Ishikawa (cell line): ENCODE measurements at regions not wholly inside any gene's neighbourhood (a gene's known extent, or its start where the extent isn't known, plus 50 kb on each side); places are given as distances from the start of the nearest gene placed in this dataset.

Experiments
- CEBPB ChIP-seq: IDR thresholded peaks from 2 replicates; pipeline ENCODE4 v1.6.1; 2012
- CREB1 ChIP-seq: IDR thresholded peaks from 2 replicates; pipeline ENCODE4 v1.6.1; 2012; ENCODE audit warnings: low read depth
- EGR1 ChIP-seq: IDR thresholded peaks from 2 replicates; pipeline ENCODE4 v1.6.1; 2012
- EP300 ChIP-seq: IDR thresholded peaks from 2 replicates; pipeline ENCODE4 v1.6.1; 2012; ENCODE audit warnings: borderline replicate concordance
- FOXM1 ChIP-seq: IDR thresholded peaks from 2 replicates; pipeline ENCODE4 v1.6.1; 2012; ENCODE audit warnings: low read depth, borderline replicate concordance
- NFIC ChIP-seq: IDR thresholded peaks from 2 replicates; pipeline ENCODE4 v1.6.1; 2012
- RAD21 ChIP-seq: IDR thresholded peaks from 2 replicates; pipeline ENCODE4 v1.6.1; 2012; ENCODE audit warnings: low read depth
- REST ChIP-seq: IDR thresholded peaks from 2 replicates; pipeline ENCODE4 v1.6.1; 2012; ENCODE audit warnings: low read depth, mild to moderate bottlenecking
- TAF1 ChIP-seq: IDR thresholded peaks from 2 replicates; pipeline ENCODE4 v1.6.1; 2012; ENCODE audit warnings: low read depth, mild to moderate bottlenecking
- TCF12 ChIP-seq: IDR thresholded peaks from 2 replicates; pipeline ENCODE4 v1.6.1; 2012; ENCODE audit warnings: low read depth
- TEAD4 ChIP-seq: IDR thresholded peaks from 2 replicates; pipeline ENCODE4 v1.6.1; 2012
- USF1 ChIP-seq: IDR thresholded peaks from 2 replicates; pipeline ENCODE4 v1.6.1; 2012
- YY1 ChIP-seq: IDR thresholded peaks from 2 replicates; pipeline ENCODE4 v1.6.1; 2012; ENCODE audit warnings: low read depth
- ZBTB7A ChIP-seq: IDR thresholded peaks from 2 replicates; pipeline ENCODE4 v1.6.1; 2012; ENCODE audit warnings: low read depth
- TF ChIP-seq, protein P1 (sequence below): IDR thresholded peaks from 2 replicates; pipeline ENCODE4 v1.6.1; 2012

DNA sequence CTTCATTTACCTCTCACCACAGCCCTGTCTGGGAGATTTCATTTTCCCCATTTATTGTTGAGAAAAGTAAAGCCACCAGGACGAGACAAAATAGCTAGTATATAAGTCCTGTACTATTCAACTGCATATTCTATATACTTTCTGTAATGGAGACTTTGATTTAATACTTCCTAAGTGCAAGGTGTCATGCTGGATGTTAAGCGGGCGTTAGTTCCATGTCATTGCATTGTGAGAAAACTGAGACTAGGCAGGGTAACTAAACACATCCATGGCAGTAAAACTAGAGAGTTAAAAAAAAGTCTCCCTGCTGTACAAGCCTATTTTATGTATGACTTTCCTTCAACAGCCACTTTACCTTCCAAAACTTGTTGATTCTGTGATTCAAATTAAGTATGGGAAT lies 969.6 kb downstream of the STIM2 start:
- no peak for TF ChIP-seq ZBTB7A
- TF ChIP-seq YY1: no peak
- TF ChIP-seq REST: no peak
- TF ChIP-seq TCF12: no peak
- no peak for TF ChIP-seq EP300
- no peak for TF ChIP-seq TAF1
- no peak for TF ChIP-seq USF1

DNA sequence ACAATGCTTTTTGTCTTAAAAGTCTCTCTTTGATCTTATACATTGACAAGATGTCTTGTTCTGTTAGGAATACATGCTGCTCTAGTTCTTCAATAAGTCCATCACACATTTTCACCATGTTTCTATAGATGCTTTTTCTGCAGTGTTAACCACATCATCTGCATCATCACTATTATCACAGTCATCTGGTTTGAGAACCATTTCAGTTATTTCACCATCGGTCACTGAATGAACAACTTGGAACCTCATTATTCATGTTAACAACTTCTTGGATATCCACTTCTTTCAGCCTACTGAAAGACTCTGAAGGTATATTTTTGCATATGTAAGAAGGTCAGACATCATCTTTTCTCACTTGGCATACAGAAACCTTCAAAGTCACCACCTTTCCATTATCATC lies 975.2 kb downstream of the STIM2 start:
- TF ChIP-seq FOXM1: no peak

DNA sequence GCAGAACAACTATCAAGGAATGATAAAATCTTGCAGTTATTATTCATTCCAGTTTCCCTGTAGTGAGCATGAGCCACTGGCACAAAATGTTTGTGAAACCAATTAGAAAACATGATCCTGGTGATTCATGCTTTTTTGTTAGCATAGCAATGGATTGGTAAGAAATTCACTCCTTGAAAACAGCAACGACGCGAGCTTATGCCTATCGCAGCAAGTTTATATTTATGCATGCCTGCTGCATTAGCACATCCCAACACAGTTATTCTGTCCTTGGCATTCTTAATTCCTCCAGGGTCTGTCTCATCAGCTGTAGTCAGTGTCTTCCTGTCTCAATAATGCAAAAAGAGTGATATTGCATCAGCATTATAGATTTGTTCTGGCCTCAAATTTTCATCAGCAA lies 975.9 kb downstream of the STIM2 start:
- TF ChIP-seq ZBTB7A (no peak), REST (no peak), FOXM1 (no peak), RAD21 (no peak), CREB1 (no peak), TEAD4 (no peak), EGR1 (no peak), EP300 (no peak), CEBPB (no peak), TCF12 (no peak), NFIC (no peak), TAF1 (no peak), USF1 (no peak), YY1 (no peak)
- TF ChIP-seq, protein P1, sequence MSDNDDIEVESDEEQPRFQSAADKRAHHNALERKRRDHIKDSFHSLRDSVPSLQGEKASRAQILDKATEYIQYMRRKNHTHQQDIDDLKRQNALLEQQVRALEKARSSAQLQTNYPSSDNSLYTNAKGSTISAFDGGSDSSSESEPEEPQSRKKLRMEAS: no peak

GRCh38 chr4:27843776-27844175 lies 983.1 kb downstream of the STIM2 start:
- no peak for TF ChIP-seq FOXM1

GRCh38 chr4:27844376-27844775 lies 983.7 kb downstream of the STIM2 start:
- TF ChIP-seq USF1: no peak
- TF ChIP-seq NFIC: no peak
- no peak for TF ChIP-seq ZBTB7A
- no peak for TF ChIP-seq YY1
- TF ChIP-seq TAF1: no peak
- no peak for TF ChIP-seq FOXM1
- TF ChIP-seq EGR1: no peak
- TF ChIP-seq REST: no peak
- TF ChIP-seq CEBPB: no peak
- TF ChIP-seq CREB1: no peak
- TF ChIP-seq EP300: no peak
- TF ChIP-seq RAD21: no peak
- TF ChIP-seq TEAD4: no peak
- no peak for TF ChIP-seq TCF12
- TF ChIP-seq, protein P1: no peak
